ENCODE measurements at regions not wholly inside any gene's neighbourhood (a gene's known extent, or its start where the extent isn't known, plus 50 kb on each side); places are given as distances from the start of the nearest gene placed in this dataset.

GRCh38 chr11:95576146-95576845 lies 213.3 kb downstream of the FAM76B start:
- DNase-seq (ENCODE audit: low read depth, low spot score) = no peak
- Histone ChIP-seq H3K9ac (ENCODE audit: low read length) (no peak overlapping the region), H3K9me3 (ENCODE audit: control insufficient read depth in 1 of 2, insufficient read depth in 1 of 2, low read depth in 1 of 2, low read length in 2 of 2) (no peaks in the 10 kb centered on the region), H3K4me2 (ENCODE audit: low read length) (no peak overlapping the region), H4K20me1 (ENCODE audit: insufficient read depth) (no peaks in the 10 kb centered on the region), H3K27me3 (ENCODE audit: insufficient read depth, low read length) (peaks cover 5% of the 10 kb centered on the region; the same call in 1 of the 2 replicates), H3K4me1 (ENCODE audit: control insufficient read depth in 1 of 2, insufficient read depth in 2 of 2, low read length in 2 of 2) (no peaks in the 10 kb centered on the region), H3K9me2 (ENCODE audit: insufficient read depth) (no peaks in the 10 kb centered on the region), H2AFZ (ENCODE audit: low read depth, low read length, poor library complexity, severe bottlenecking) (no peak overlapping the region), H3K79me2 (ENCODE audit: insufficient read depth, low read length) (no peaks in the 10 kb centered on the region), H3K36me3 (ENCODE audit: control insufficient read depth in 1 of 2, insufficient read depth in 2 of 2, low read length in 2 of 2) (no peaks in the 10 kb centered on the region), H3K4me3 (replicated peaks in 1 of 2; ENCODE audit: low read depth in 1 of 2, low read length in 2 of 2) (no peak overlapping the region), H3K27ac (ENCODE audit: low read depth, low read length) (no peak overlapping the region)
- BruUV-seq (replicated peaks) = no TSS peak
- no peak for TF ChIP-seq SP1 (IDR thresholded peaks at IDR 0.05; ENCODE audit: low read depth)
- no peak for TF ChIP-seq SRF (IDR thresholded peaks at IDR 0.05; ENCODE audit: low read depth)
- TF ChIP-seq, protein P1, sequence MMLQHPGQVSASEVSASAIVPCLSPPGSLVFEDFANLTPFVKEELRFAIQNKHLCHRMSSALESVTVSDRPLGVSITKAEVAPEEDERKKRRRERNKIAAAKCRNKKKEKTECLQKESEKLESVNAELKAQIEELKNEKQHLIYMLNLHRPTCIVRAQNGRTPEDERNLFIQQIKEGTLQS (IDR thresholded peaks at IDR 0.05) = no peak
- no peak for TF ChIP-seq POLR2A (IDR thresholded peaks at IDR 0.05; ENCODE audit: borderline replicate concordance, extremely low read depth, insufficient read depth, insufficient read length)
- TF ChIP-seq TCF7L2 (IDR thresholded peaks at IDR 0.05; ENCODE audit: borderline replicate concordance, extremely low read depth, insufficient read depth, insufficient read length) = no peak
- TF ChIP-seq RAD21 (IDR thresholded peaks at IDR 0.05; ENCODE audit: low read depth) = no peak
- no peak for TF ChIP-seq CBX3 (IDR thresholded peaks at IDR 0.05; ENCODE audit: low read depth)
- TF ChIP-seq SIN3A (IDR thresholded peaks at IDR 0.05; ENCODE audit: low read depth) = no peak
- TF ChIP-seq ZFX (IDR thresholded peaks at IDR 0.05) = no peak
- TF ChIP-seq JUND (IDR thresholded peaks at IDR 0.05) = no peak
- TF ChIP-seq ELF1 (IDR thresholded peaks at IDR 0.05; ENCODE audit: borderline replicate concordance, low read depth) = no peak
- POLR2A ChIA-PET = no interaction called here
- RAD21 ChIA-PET (ENCODE audit: low non-redundant PET in 1 of 2, low total read pairs in 2 of 2, uncharacterized antibody in 2 of 2, unreplicated experiment in 2 of 2) = no interaction called here
- CTCF ChIA-PET = no interaction called here
- intact Hi-C loops (cut with micrococcal nuclease) = no loop called here
- no peak for ATAC-seq

DNA sequence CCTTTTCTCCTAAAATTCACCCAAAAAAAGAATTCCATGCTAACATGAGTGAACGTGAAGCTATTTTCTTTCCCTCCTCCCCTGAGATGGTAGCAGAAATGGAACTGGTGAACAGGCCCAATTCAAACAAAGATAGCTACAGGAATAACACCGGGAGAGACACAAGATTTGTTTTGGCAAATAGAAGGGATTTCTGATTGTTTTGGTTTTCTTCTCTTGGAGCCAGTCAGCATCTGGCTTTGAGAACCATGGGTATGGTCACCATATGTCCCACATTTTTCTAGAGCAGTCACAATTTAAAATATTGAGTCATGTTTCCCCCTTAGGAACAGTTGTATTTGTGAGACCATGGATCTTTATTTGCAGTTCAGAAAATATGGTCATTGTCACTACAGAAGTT lies 214.1 kb downstream of the FAM76B start:
- ChIA-PET POLR2A (no interaction called here), CTCF (no interaction called here), RAD21 (ENCODE audit: low non-redundant PET in 1 of 2, low total read pairs in 2 of 2, uncharacterized antibody in 2 of 2, unreplicated experiment in 2 of 2) (no interaction called here)
- no peak overlapping the region for H3K4me2 ChIP-seq (ENCODE audit: low read length)
- BruUV-seq (replicated peaks) = no TSS peak
- H3K27me3 ChIP-seq (ENCODE audit: insufficient read depth, low read length) = peaks cover 5% of the 10 kb centered on the region; the same call in 1 of the 2 replicates
- TF ChIP-seq ZBTB33 (IDR thresholded peaks at IDR 0.05; ENCODE audit: extremely low read depth, insufficient replicate concordance, low read length) = no peak
- no peak for TF ChIP-seq CBX3 (IDR thresholded peaks at IDR 0.05; ENCODE audit: low read depth)
- no peak for TF ChIP-seq FOSL1 (IDR thresholded peaks at IDR 0.05; ENCODE audit: low read depth)
- no peak for TF ChIP-seq CEBPB (IDR thresholded peaks at IDR 0.05; ENCODE audit: low read depth)
- TF ChIP-seq, protein P2, sequence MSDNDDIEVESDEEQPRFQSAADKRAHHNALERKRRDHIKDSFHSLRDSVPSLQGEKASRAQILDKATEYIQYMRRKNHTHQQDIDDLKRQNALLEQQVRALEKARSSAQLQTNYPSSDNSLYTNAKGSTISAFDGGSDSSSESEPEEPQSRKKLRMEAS (IDR thresholded peaks at IDR 0.05) = no peak
- TF ChIP-seq JUND (IDR thresholded peaks at IDR 0.05) = no peak
- no peaks in the 10 kb centered on the region for H3K4me1 ChIP-seq (ENCODE audit: control insufficient read depth in 1 of 2, insufficient read depth in 2 of 2, low read length in 2 of 2)
- intact Hi-C loops (cut with micrococcal nuclease) = no loop called here
- H3K79me2 ChIP-seq (ENCODE audit: insufficient read depth, low read length) = no peaks in the 10 kb centered on the region
- H3K27ac ChIP-seq (ENCODE audit: low read depth, low read length) = no peak overlapping the region
- H3K4me3 ChIP-seq (replicated peaks in 1 of 2; ENCODE audit: low read depth in 1 of 2, low read length in 2 of 2) = no peak overlapping the region
- ATAC-seq (no peak), DNase-seq (ENCODE audit: low read depth, low spot score) (no peak)
- H3K36me3 ChIP-seq (ENCODE audit: control insufficient read depth in 1 of 2, insufficient read depth in 2 of 2, low read length in 2 of 2) = no peaks in the 10 kb centered on the region
- no peak overlapping the region for H2AFZ ChIP-seq (ENCODE audit: low read depth, low read length, poor library complexity, severe bottlenecking)
- H3K9ac ChIP-seq (ENCODE audit: low read length) = no peak overlapping the region
- no peaks in the 10 kb centered on the region for H4K20me1 ChIP-seq (ENCODE audit: insufficient read depth)
- no peaks in the 10 kb centered on the region for H3K9me3 ChIP-seq (ENCODE audit: control insufficient read depth in 1 of 2, insufficient read depth in 1 of 2, low read depth in 1 of 2, low read length in 2 of 2)
- H3K9me2 ChIP-seq (ENCODE audit: insufficient read depth) = no peaks in the 10 kb centered on the region

Data from HCT116 (cell line).